Trophoblast cell (in vitro differentiated cells and primary cell): ENCODE measurements at regions not wholly inside any gene's neighbourhood (a gene's known extent, or its start where the extent isn't known, plus 50 kb on each side); places are given as distances from the start of the nearest gene placed in this dataset.
"Not testable (repeated sequence)": the region's sequence is repeated elsewhere in the genome, so short reads cannot be mapped to it uniquely, and the experiment has no call there.

Source experiments
- DNase-seq, 2 donors: peaks; one replicate each; pipeline ENCODE4 v3.0.0-alpha.2; 2016
- H2AFZ ChIP-seq: 2 replicates; pipeline ENCODE4 v1.6.1; 2013; ENCODE audit warnings: low read length, moderate library complexity, mild to moderate bottlenecking; ENCODE audit not compliant: insufficient read depth, poor library complexity
- H2AK5ac ChIP-seq: 2 replicates; pipeline ENCODE4 v1.6.1; 2013; ENCODE audit warnings: mild to moderate bottlenecking, low read length
- H2BK120ac ChIP-seq: 2 replicates; pipeline ENCODE4 v1.6.1; 2013; ENCODE audit warnings: low read length, mild to moderate bottlenecking, moderate library complexity; ENCODE audit not compliant: insufficient read depth, poor library complexity
- H2BK12ac ChIP-seq: 2 replicates; pipeline ENCODE4 v1.6.1; 2013; ENCODE audit warnings: mild to moderate bottlenecking, low read length, moderate library complexity
- H2BK5ac ChIP-seq: 2 replicates; pipeline ENCODE4 v1.6.1; 2013; ENCODE audit warnings: low read length, low read depth, moderate library complexity, mild to moderate bottlenecking; ENCODE audit not compliant: poor library complexity
- H3K14ac ChIP-seq: 2 replicates; pipeline ENCODE4 v1.6.1; 2013; ENCODE audit warnings: mild to moderate bottlenecking, low read length
- H3K18ac ChIP-seq: 2 replicates; pipeline ENCODE4 v1.6.1; 2013; ENCODE audit warnings: mild to moderate bottlenecking, low read length
- H3K23ac ChIP-seq: 2 replicates; pipeline ENCODE4 v1.6.1; 2013; ENCODE audit warnings: low read length
- H3K27ac ChIP-seq: 2 replicates; pipeline ENCODE4 v1.5.1; 2013; ENCODE audit warnings: low read depth, mild to moderate bottlenecking, inconsistent platforms, low read length, moderate library complexity
- H3K27me3 ChIP-seq: 2 replicates; pipeline ENCODE4 v1.6.1; 2013; ENCODE audit warnings: inconsistent platforms, mild to moderate bottlenecking, low read length, moderate library complexity; ENCODE audit not compliant: insufficient read depth
- H3K36me3 ChIP-seq, 2 experiments: 1 replicate in 1 of 2; 2 replicates in 1 of 2; pipeline ENCODE4 v1.6.1; 2013; ENCODE audit warnings: low read length in 2 of 2, mild to moderate bottlenecking in 2 of 2, moderate library complexity in 1 of 2; ENCODE audit not compliant: insufficient read depth in 2 of 2, control insufficient read depth in 1 of 2
- H3K4ac ChIP-seq: 2 replicates; pipeline ENCODE4 v1.6.1; 2013; ENCODE audit warnings: low read depth, mild to moderate bottlenecking, low read length, moderate library complexity
- H3K4me1 ChIP-seq, 2 experiments: 1 replicate in 1 of 2; 2 replicates in 1 of 2; pipeline ENCODE4 v1.6.1; 2013; ENCODE audit warnings: low read length in 2 of 2, mild to moderate bottlenecking in 2 of 2, moderate library complexity in 1 of 2; ENCODE audit not compliant: insufficient read depth in 2 of 2, control insufficient read depth in 1 of 2
- H3K4me2 ChIP-seq: 2 replicates; pipeline ENCODE4 v1.6.1; 2013; ENCODE audit warnings: inconsistent platforms, mild to moderate bottlenecking, low read length, moderate library complexity
- H3K4me3 ChIP-seq: 2 replicates; pipeline ENCODE4 v1.5.1; 2013; ENCODE audit warnings: mild to moderate bottlenecking, low read depth, low read length, inconsistent platforms
- H3K79me1 ChIP-seq: one replicate; pipeline ENCODE4 v1.6.1; 2013; ENCODE audit warnings: low read length
- H3K79me2 ChIP-seq: 2 replicates; pipeline ENCODE4 v1.6.1; 2013; ENCODE audit warnings: low read length, mild to moderate bottlenecking; ENCODE audit not compliant: control insufficient read depth, insufficient read depth, poor library complexity
- H3K9ac ChIP-seq: 2 replicates; pipeline ENCODE4 v1.6.1; 2013; ENCODE audit warnings: mild to moderate bottlenecking, low read length
- H3K9me3 ChIP-seq: 2 replicates; pipeline ENCODE4 v1.6.1; 2013; ENCODE audit warnings: low read depth, mild to moderate bottlenecking, control low read depth, inconsistent platforms, low read length; ENCODE audit not compliant: insufficient read depth
- H4K12ac ChIP-seq: 2 replicates; pipeline ENCODE4 v1.6.1; 2013; ENCODE audit warnings: low read depth, mild to moderate bottlenecking, low read length, moderate library complexity
- H4K8ac ChIP-seq: 2 replicates; pipeline ENCODE4 v1.6.1; 2013; ENCODE audit warnings: low read depth, mild to moderate bottlenecking, low read length, moderate library complexity
- H4K91ac ChIP-seq: one replicate; pipeline ENCODE4 v1.6.1; 2013; ENCODE audit warnings: low read depth, mild to moderate bottlenecking, low read length, moderate library complexity
- WGBS: extraction: QIAGEN DNeasy Blood & Tissue Kit; methylation state at CpG from one replicate; pipeline ENCODE4 v1.1.7; 2013; ENCODE audit warnings: missing lambda C conversion rate; ENCODE audit not compliant: insufficient read length, insufficient coverage; ENCODE audit errors: extremely low coverage; 5-methylcytosine and 5-hydroxymethylcytosine counted together

- H3K4me1 ChIP-seq, H4K8ac ChIP-seq, H2AFZ ChIP-seq, H2BK120ac ChIP-seq, H3K9ac ChIP-seq, H3K4me2 ChIP-seq, H3K4me3 ChIP-seq, H3K79me2 ChIP-seq, DNase-seq, H4K91ac ChIP-seq, H2BK12ac ChIP-seq, H4K12ac ChIP-seq, H3K79me1 ChIP-seq, H2AK5ac ChIP-seq, H3K27me3 ChIP-seq, H2BK5ac ChIP-seq, H3K23ac ChIP-seq, H3K14ac ChIP-seq, H3K27ac ChIP-seq, H3K18ac ChIP-seq, H3K9me3 ChIP-seq, H3K4ac ChIP-seq, H3K36me3 ChIP-seq: not testable (repeated sequence)
- WGBS: no CpG with 5 or more reads among the region's 3 CpGs
Measured at GRCh38 chr15:101934506-101934905, 122.5 kb downstream of the OR4F15 start.

- H3K4me1 ChIP-seq, H2BK12ac ChIP-seq, H2AFZ ChIP-seq, H2BK5ac ChIP-seq, H3K27ac ChIP-seq, H3K4me3 ChIP-seq, H3K23ac ChIP-seq, H3K18ac ChIP-seq, DNase-seq, H4K8ac ChIP-seq, H4K12ac ChIP-seq, H3K4ac ChIP-seq, H2BK120ac ChIP-seq, H3K27me3 ChIP-seq, H3K9me3 ChIP-seq, H3K79me2 ChIP-seq, H4K91ac ChIP-seq, H3K36me3 ChIP-seq, H2AK5ac ChIP-seq, H3K79me1 ChIP-seq, H3K9ac ChIP-seq, H3K14ac ChIP-seq, H3K4me2 ChIP-seq: not testable (repeated sequence)
- no CpG with 5 or more reads among the region's 1 CpG for WGBS
Measured at GRCh38 chr15:101937362-101937761, 125.4 kb downstream of the OR4F15 start.

GRCh38 chr15:101938555-101938954, 126.6 kb downstream of the OR4F15 start:
- not testable (repeated sequence) for H3K14ac ChIP-seq, H4K8ac ChIP-seq, H2AFZ ChIP-seq, H2BK120ac ChIP-seq, H2BK5ac ChIP-seq, H4K91ac ChIP-seq, H2BK12ac ChIP-seq, H4K12ac ChIP-seq, H3K4me2 ChIP-seq, H3K4ac ChIP-seq, H3K23ac ChIP-seq, H3K4me1 ChIP-seq, H3K18ac ChIP-seq, H3K9me3 ChIP-seq, H2AK5ac ChIP-seq, H3K79me1 ChIP-seq, H3K4me3 ChIP-seq, H3K79me2 ChIP-seq, H3K27ac ChIP-seq, H3K9ac ChIP-seq, DNase-seq, H3K36me3 ChIP-seq, H3K27me3 ChIP-seq
- WGBS: no CpG with 5 or more reads among the region's 7 CpGs

- no CpG with 5 or more reads among the region's 2 CpGs for WGBS
- H3K4ac ChIP-seq, H3K79me1 ChIP-seq, H2BK5ac ChIP-seq, H3K18ac ChIP-seq, H3K27ac ChIP-seq, H3K79me2 ChIP-seq, H2AK5ac ChIP-seq, H2BK12ac ChIP-seq, H3K9ac ChIP-seq, H3K23ac ChIP-seq, H3K4me1 ChIP-seq, H3K27me3 ChIP-seq, H2AFZ ChIP-seq, H4K8ac ChIP-seq, H3K9me3 ChIP-seq, H2BK120ac ChIP-seq, H3K14ac ChIP-seq, H3K36me3 ChIP-seq, H4K12ac ChIP-seq, H4K91ac ChIP-seq, H3K4me2 ChIP-seq, H3K4me3 ChIP-seq: not testable (repeated sequence)
- peak in 1 of 2 donors; percentile 0 for DNase-seq
Measured at GRCh38 chr15:101945896-101946295, 133.9 kb downstream of the OR4F15 start.
